Inflammatory macrophage treated with lipopolysaccharide for 4 hours (primary cell): ENCODE measurements at regions not wholly inside any gene's neighbourhood (a gene's known extent, or its start where the extent isn't known, plus 50 kb on each side); places are given as distances from the start of the nearest gene placed in this dataset.

Source experiments
- DNase-seq: peaks from one replicate; pipeline ENCODE4 v3.0.0-alpha.2; 2020

DNA sequence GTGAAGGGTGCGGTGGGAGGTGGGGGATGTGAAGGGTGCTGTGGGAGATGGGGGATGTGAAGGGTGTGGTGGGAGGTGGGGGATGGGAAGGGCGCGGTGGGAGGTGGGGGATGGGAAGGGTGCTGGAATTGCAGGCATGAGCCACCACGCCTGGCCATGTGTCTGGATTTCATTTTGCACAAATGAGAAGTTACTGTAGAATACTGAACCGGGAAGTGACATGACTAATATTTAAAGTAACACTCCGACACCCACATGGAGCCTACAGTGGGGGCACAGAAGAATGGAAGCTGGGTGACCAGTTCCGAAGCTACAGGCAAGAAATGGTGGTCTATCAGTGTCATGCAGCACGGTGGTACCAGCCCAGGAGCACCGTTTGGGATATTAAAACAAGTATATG is 69.9 kb upstream of the SPTLC1 start:
- peak; percentile 57 for DNase-seq

DNA sequence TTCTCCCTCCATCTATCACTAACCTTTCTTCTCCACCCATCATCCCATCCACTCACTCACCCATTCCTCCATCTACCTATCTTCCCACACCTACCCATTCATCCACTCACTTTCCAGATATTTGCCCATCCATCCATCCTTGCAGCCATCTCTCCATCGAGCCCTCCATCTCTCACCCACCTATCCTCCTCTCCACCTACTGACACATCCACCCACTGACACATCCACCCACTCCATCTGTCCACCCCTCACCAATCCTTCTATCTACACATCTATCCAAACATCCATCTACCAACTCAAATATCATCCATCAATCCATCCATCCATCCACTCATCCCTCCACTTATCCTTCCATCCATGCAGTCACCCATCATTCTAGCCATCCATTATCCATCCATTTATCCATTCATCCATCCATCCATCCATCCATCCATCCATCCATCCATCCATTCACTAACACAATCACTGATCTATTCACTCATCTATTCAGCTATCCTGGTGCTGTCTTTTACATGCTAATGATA is 68.9 kb upstream of the SPTLC1 start:
- no peak for DNase-seq

- no peak for DNase-seq
Measured at GRCh38 chr9:92183449-92183848, 68.2 kb upstream of the SPTLC1 start.

DNA sequence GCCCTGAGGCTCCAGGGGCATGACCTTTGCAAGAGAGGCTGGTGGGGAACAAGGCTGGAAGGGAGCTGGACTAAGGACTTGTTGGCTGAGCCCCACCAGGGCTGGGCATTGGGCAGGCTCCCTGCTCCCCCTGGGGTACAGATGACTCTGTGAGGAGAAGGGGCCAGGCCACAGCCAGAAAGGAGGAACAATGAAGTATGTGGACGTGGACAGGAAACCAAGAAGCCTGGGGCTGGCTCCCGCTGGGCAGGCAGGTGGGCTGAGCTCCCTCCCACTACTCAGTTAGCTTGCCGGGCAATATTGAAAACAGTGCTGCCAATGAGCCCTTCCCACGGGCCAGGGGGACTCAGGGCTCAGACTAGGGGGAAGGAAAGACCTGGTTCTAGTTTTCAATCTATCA is 66.1 kb upstream of the SPTLC1 start:
- no peak for DNase-seq

DNA sequence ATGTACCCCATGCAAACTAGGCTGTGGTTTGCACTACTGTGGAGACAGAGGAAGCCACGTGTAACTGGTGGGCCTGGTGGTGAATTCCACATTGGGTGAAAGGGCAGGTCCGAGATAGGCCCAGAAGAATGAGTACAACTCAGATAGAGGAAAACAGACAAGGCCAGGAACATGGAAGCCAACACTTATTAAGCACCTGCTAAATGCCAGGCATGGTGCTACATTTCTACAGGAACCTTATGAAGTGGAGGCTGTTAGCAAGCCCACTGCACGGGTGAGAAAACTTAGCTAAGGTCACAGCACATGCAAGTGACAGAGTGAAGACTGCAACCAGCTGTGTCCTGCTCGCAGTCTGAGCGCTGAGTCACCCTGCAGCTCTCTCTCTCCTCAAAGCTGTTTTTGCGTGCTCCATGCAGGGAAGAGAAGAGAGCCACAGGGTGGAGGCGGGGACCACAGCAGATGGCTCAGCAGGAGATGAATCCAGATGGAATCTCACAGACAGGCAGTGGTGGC is 65.5 kb upstream of the SPTLC1 start:
- peak; percentile 65 for DNase-seq

GRCh38 chr9:92180002-92180400 is 64.8 kb upstream of the SPTLC1 start:
- DNase-seq: peak; percentile 84

- DNase-seq: no peak
Measured at GRCh38 chr9:92179286-92180001, 64.2 kb upstream of the SPTLC1 start.

DNA sequence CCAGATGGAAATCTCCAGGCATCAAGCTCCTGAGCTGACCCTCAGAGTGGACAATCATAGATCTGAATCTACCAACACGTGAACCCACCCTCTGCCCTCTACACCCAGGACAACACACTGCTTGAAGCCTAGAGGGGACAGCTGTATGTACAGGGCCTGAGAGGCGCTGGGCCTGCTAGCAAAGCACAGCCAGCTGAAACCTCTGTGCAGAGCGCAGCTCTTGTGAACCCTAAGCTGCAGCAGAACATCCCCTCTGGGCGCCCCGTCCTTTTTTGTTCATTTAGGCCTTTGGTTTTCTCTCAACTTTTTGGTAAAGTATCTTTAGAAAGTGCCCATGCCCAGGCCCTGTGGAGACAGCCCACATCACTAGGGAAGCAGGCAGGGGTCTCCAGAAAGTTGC is 62.4 kb upstream of the SPTLC1 start:
- no peak for DNase-seq

GRCh38 chr9:92176800-92177185 is 61.6 kb upstream of the SPTLC1 start:
- no peak for DNase-seq

DNA sequence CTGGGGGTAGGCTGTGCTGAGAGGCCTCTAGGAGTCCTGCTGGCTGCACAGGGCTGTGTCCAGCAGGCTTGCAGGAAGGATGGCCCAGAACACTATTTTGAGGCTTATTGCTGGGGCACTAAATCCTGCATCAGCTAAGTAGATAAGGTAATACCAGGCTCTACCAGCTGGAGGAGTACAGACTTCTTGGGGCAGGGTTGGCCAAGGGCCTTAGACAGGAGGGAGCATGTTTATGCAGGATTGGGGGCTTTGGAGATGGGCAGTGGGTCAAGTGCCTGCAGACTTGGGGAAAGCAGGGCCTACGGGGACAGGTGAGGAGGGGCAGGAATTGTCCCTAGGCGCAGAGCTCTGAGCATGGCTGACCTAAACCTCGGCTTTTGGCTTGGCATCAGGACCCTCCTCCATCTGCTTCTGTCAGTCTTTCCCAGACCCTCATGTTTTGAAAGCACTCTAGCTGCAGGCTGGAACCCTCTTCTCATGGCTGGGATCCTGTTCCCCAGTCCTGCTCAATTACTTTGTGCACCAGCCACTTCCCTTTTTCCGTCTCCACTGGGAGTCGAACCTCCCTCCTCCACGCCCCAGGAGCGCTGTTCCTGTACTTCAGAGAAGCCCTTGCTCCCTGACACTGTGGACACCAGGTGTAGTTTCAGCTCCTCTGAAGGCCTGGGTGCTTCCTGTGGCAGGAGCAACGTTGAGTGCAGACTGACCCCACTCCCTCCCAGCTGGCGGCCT is 61.0 kb upstream of the SPTLC1 start:
- no peak for DNase-seq

DNA sequence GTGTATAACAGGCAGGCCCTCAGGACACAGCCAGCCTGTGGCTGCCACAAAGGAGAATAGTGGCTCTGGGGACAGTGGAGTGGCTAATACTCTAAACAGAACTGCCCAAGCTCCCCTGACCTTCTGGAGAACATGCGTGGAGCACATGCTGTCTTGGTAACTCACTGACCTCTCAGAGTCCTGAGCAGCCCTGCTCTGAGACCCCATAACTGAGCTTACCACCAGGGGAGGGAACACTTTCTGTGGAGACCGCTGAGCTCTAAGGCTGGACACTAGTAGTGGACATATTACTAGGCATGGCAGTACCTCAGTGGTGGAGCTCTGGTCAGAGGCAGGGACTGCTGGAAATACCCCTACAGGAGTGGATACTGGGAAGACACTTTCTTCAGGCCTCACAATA is 60.2 kb upstream of the SPTLC1 start:
- DNase-seq: no peak

- DNase-seq: no peak
Measured at GRCh38 chr9:92173318-92173717, 58.1 kb upstream of the SPTLC1 start.

- no peak for DNase-seq
Measured at GRCh38 chr9:92171822-92172221, 56.6 kb upstream of the SPTLC1 start.

- DNase-seq: no peak
Measured at GRCh38 chr9:92171281-92171680, 56.1 kb upstream of the SPTLC1 start.

GRCh38 chr9:92170848-92171247 is 55.6 kb upstream of the SPTLC1 start:
- DNase-seq: peak; percentile 60

- peak; percentile 90 for DNase-seq
Measured at GRCh38 chr9:92165484-92165883, 50.3 kb upstream of the SPTLC1 start.
